BJ (cell line): ENCODE measurements at regions not wholly inside any gene's neighbourhood (a gene's known extent, or its start where the extent isn't known, plus 50 kb on each side); places are given as distances from the start of the nearest gene placed in this dataset.

Experiments used
- CTCF ChIA-PET: fragments of 350-600 bp; formaldehyde crosslinking; extraction: SDS; loops from one replicate; lab custom pipeline; 2021; ENCODE audit warnings: antibody characterized with exemption, inconsistent platforms; lab: Yijun Ruan, JAX
- POLR2A ChIA-PET: fragments of 300-600 bp; sonication (Branson Sonifier 250); formaldehyde crosslinking; extraction: SDS; loops from one replicate; lab custom pipeline; 2021; ENCODE audit warnings: antibody characterized with exemption; lab: Charles Lee
- DNase-seq: peaks from one replicate; pipeline ENCODE4 v3.0.0-alpha.2; 2011; ENCODE audit warnings: low read depth
- H3K27me3 ChIP-seq: 2 replicates; pipeline ENCODE4 v1.6.0; 2011; ENCODE audit warnings: low read length; ENCODE audit not compliant: control insufficient read depth, insufficient read depth
- H3K36me3 ChIP-seq: 2 replicates; pipeline ENCODE4 v1.5.1; 2011; ENCODE audit warnings: low read length; ENCODE audit not compliant: control insufficient read depth, insufficient read depth
- H3K4me3 ChIP-seq: 2 replicates; pipeline ENCODE4 v1.5.1; 2011; ENCODE audit warnings: low read depth, mild to moderate bottlenecking, control low read depth, low read length
- CTCF ChIP-seq: IDR thresholded peaks from 2 replicates; pipeline ENCODE4 v1.5.1; 2011; ENCODE audit warnings: low read depth, mild to moderate bottlenecking, control low read depth, inconsistent platforms, low read length, moderate library complexity; ENCODE audit not compliant: insufficient read depth

GRCh38 chr13:86856991-86857390 lies 814.2 kb upstream of the SLITRK5 start:
- CTCF ChIA-PET, result no interaction called here
- POLR2A ChIA-PET, result no interaction called here
- TF ChIP-seq CTCF, result no peak
- Histone ChIP-seq H3K4me3 (no peak overlapping the region), H3K36me3 (no peaks in the 10 kb centered on the region), H3K27me3 (no peaks in the 10 kb centered on the region)
- no peak for DNase-seq

- no peak for DNase-seq
- Histone ChIP-seq H3K4me3 (no peak overlapping the region), H3K36me3 (no peaks in the 10 kb centered on the region), H3K27me3 (no peaks in the 10 kb centered on the region)
- ChIA-PET POLR2A (no interaction called here), CTCF (no interaction called here)
- TF ChIP-seq CTCF, result no peak
Measured at GRCh38 chr13:86858216-86858615, 813.0 kb upstream of the SLITRK5 start.

GRCh38 chr13:86862137-86862536 lies 809.0 kb upstream of the SLITRK5 start:
- DNase-seq, result no peak
- Histone ChIP-seq H3K36me3 (no peaks in the 10 kb centered on the region), H3K4me3 (no peak overlapping the region), H3K27me3 (no peaks in the 10 kb centered on the region)
- no peak for TF ChIP-seq CTCF
- POLR2A ChIA-PET, result no interaction called here
- CTCF ChIA-PET, result no interaction called here

GRCh38 chr13:86864376-86864775 lies 806.8 kb upstream of the SLITRK5 start:
- DNase-seq, result no peak
- TF ChIP-seq CTCF, result no peak

GRCh38 chr13:86870444-86870843 lies 800.7 kb upstream of the SLITRK5 start:
- POLR2A ChIA-PET, result no interaction called here
- no peaks in the 10 kb centered on the region for H3K36me3 ChIP-seq
- H3K4me3 ChIP-seq, result no peak overlapping the region
- CTCF ChIA-PET, result interaction anchor here (0.6 kb wide), 1 partner anchor 404 kb away, joined by 3 read pairs; no protein-coding TSS in a partner anchor
- DNase-seq, result no peak
- peak; percentile 30 for TF ChIP-seq CTCF
- no peaks in the 10 kb centered on the region for H3K27me3 ChIP-seq

More at GRCh38 chr13:86864376-86864775, 806.8 kb upstream of the SLITRK5 start:
- Histone ChIP-seq H3K36me3 (no peaks in the 10 kb centered on the region), H3K4me3 (no peak overlapping the region), H3K27me3 (no peaks in the 10 kb centered on the region)
- ChIA-PET POLR2A (no interaction called here), CTCF (no interaction called here)
